ENCODE measurements at regions not wholly inside any gene's neighbourhood (a gene's known extent, or its start where the extent isn't known, plus 50 kb on each side); places are given as distances from the start of the nearest gene placed in this dataset.

- TF ChIP-seq TAF1 (IDR thresholded peaks at IDR 0.05; ENCODE audit: borderline replicate concordance, insufficient read depth, low read length), result no peak
- TF ChIP-seq POLR2AphosphoS5 (IDR thresholded peaks at IDR 0.05; ENCODE audit: low read depth, low read length), result no peak
- no peak for TF ChIP-seq REST (IDR thresholded peaks at IDR 0.05; ENCODE audit: insufficient read depth in 1 of 2, low read depth in 2 of 2, low read length in 2 of 2)
These were observed 119.5 kb upstream of the ANKRD1 start for GRCh38 chr10:91040343-91040742.
